ENCODE measurements at regions not wholly inside any gene's neighbourhood (a gene's known extent, or its start where the extent isn't known, plus 50 kb on each side); places are given as distances from the start of the nearest gene placed in this dataset.

GRCh38 chr21:28091466-28091865 lies 901.2 kb downstream of the LTN1 start:
- Histone ChIP-seq H3K27me3 (no peaks in the 10 kb centered on the region), H3K36me3 (no peaks in the 10 kb centered on the region), H3K27ac (no peak overlapping the region), H3K9me3 (no peaks in the 10 kb centered on the region), H3K4me1 (no peaks in the 10 kb centered on the region), H3K4me3 (no peak overlapping the region)
- DNase-seq: no peak
- intact Hi-C loops (cut with DNase I; ENCODE audit: low total_unique reads): no loop called here
- WGBS, 2 donors (ENCODE audit: low coverage in 1 of 2): 84 to 96% methylated on average over 2 of the region's 2 CpGs
- in situ Hi-C loops (cut with MboI; ENCODE audit: low pct_ligation_motif_present in 1 of 4, low pct_unique_long_range_greater_than_20kb in 1 of 4, low sequenced_read_pairs in 3 of 4): no loop called here
- TF ChIP-seq POLR2A (IDR thresholded peaks at IDR 0.05): no peak
- TF ChIP-seq CTCF (IDR thresholded peaks at IDR 0.05): no peak
- TF ChIP-seq EP300 (IDR thresholded peaks at IDR 0.05; ENCODE audit: low read depth): no peak
- TF ChIP-seq POLR2AphosphoS5 (IDR thresholded peaks at IDR 0.05): no peak

GRCh38 chr21:28090546-28090945 lies 902.1 kb downstream of the LTN1 start:
- no peak overlapping the region for H3K4me3 ChIP-seq
- TF ChIP-seq EP300 (IDR thresholded peaks at IDR 0.05; ENCODE audit: low read depth) (no peak), CTCF (IDR thresholded peaks at IDR 0.05) (no peak), POLR2A (IDR thresholded peaks at IDR 0.05) (no peak), POLR2AphosphoS5 (IDR thresholded peaks at IDR 0.05) (no peak)
- no peaks in the 10 kb centered on the region for H3K4me1 ChIP-seq
- H3K27ac ChIP-seq: no peak overlapping the region
- no peaks in the 10 kb centered on the region for H3K27me3 ChIP-seq
- DNase-seq: no peak
- 93 to 97% methylated on average over 5 of the region's 5 CpGs for WGBS, 2 donors (ENCODE audit: low coverage in 1 of 2)
- H3K36me3 ChIP-seq: no peaks in the 10 kb centered on the region
- no peaks in the 10 kb centered on the region for H3K9me3 ChIP-seq
- in situ Hi-C loops (cut with MboI; ENCODE audit: low pct_ligation_motif_present in 1 of 4, low pct_unique_long_range_greater_than_20kb in 1 of 4, low sequenced_read_pairs in 3 of 4) (no loop called here), intact Hi-C loops (cut with DNase I; ENCODE audit: low total_unique reads) (no loop called here)

- in situ Hi-C loops (cut with MboI; ENCODE audit: low pct_ligation_motif_present in 1 of 4, low pct_unique_long_range_greater_than_20kb in 1 of 4, low sequenced_read_pairs in 3 of 4) (no loop called here), intact Hi-C loops (cut with DNase I; ENCODE audit: low total_unique reads) (no loop called here)
- H3K27me3 ChIP-seq: no peaks in the 10 kb centered on the region
- no peaks in the 10 kb centered on the region for H3K4me1 ChIP-seq
- H3K27ac ChIP-seq: no peak overlapping the region
- H3K4me3 ChIP-seq: no peak overlapping the region
- whole genome bisulfite sequencing, 2 donors (ENCODE audit: low coverage in 1 of 2): 87 to 97% methylated on average over 4 to 11 of the region's 11 CpGs
- DNase-seq: no peak
- TF ChIP-seq CTCF (IDR thresholded peaks at IDR 0.05) (no peak), EP300 (IDR thresholded peaks at IDR 0.05; ENCODE audit: low read depth) (no peak), POLR2AphosphoS5 (IDR thresholded peaks at IDR 0.05) (no peak), POLR2A (IDR thresholded peaks at IDR 0.05) (no peak)
- H3K36me3 ChIP-seq: no peaks in the 10 kb centered on the region
- no peaks in the 10 kb centered on the region for H3K9me3 ChIP-seq
Measured at GRCh38 chr21:28089599-28090441, 902.9 kb downstream of the LTN1 start.

GRCh38 chr21:28086861-28087581 lies 905.7 kb downstream of the LTN1 start:
- H3K4me1 ChIP-seq: no peaks in the 10 kb centered on the region
- no peak overlapping the region for H3K4me3 ChIP-seq
- no peaks in the 10 kb centered on the region for H3K9me3 ChIP-seq
- intact Hi-C loops (cut with DNase I; ENCODE audit: low total_unique reads) (no loop called here), in situ Hi-C loops (cut with MboI; ENCODE audit: low pct_ligation_motif_present in 1 of 4, low pct_unique_long_range_greater_than_20kb in 1 of 4, low sequenced_read_pairs in 3 of 4) (no loop called here)
- H3K36me3 ChIP-seq: no peaks in the 10 kb centered on the region
- WGBS, 2 donors (ENCODE audit: low coverage in 1 of 2): 89% methylated on average over 6 of the region's 6 CpGs
- TF ChIP-seq POLR2AphosphoS5 (IDR thresholded peaks at IDR 0.05): no peak
- TF ChIP-seq EP300 (IDR thresholded peaks at IDR 0.05; ENCODE audit: low read depth): no peak
- no peak for TF ChIP-seq CTCF (IDR thresholded peaks at IDR 0.05)
- no peak for TF ChIP-seq POLR2A (IDR thresholded peaks at IDR 0.05)
- DNase-seq: no peak
- H3K27ac ChIP-seq: no peak overlapping the region
- no peaks in the 10 kb centered on the region for H3K27me3 ChIP-seq

Data from transverse colon (tissue), 4 donors.